H9 (cell line): ENCODE measurements at regions not wholly inside any gene's neighbourhood (a gene's known extent, or its start where the extent isn't known, plus 50 kb on each side); places are given as distances from the start of the nearest gene placed in this dataset.

ENCODE experiments used
- DNase-seq: peaks from one replicate; pipeline ENCODE4 v3.0.0-alpha.2; 2017
- H2AFZ ChIP-seq: one replicate; pipeline ENCODE4 v1.6.1; 2013; ENCODE audit warnings: mild to moderate bottlenecking, low read length, control low read depth, moderate library complexity
- H2AK5ac ChIP-seq: 2 replicates; pipeline ENCODE4 v1.6.1; 2013; ENCODE audit warnings: low read length, control low read depth, mixed read lengths; ENCODE audit not compliant: insufficient read length
- H2BK120ac ChIP-seq: one replicate; pipeline ENCODE4 v1.6.1; 2013; ENCODE audit warnings: low read depth, mild to moderate bottlenecking, low read length, control low read depth, inconsistent platforms; ENCODE audit not compliant: poor library complexity, severe bottlenecking
- H2BK12ac ChIP-seq: 2 replicates; pipeline ENCODE4 v1.6.1; 2013; ENCODE audit warnings: low read length, control low read depth, mixed read lengths, low read depth; ENCODE audit not compliant: insufficient read length
- H2BK15ac ChIP-seq: 2 replicates; pipeline ENCODE4 v1.6.1; 2013; ENCODE audit warnings: low read depth, low read length, control low read depth
- H2BK20ac ChIP-seq: one replicate; pipeline ENCODE4 v1.6.1; 2013; ENCODE audit warnings: low read depth, mild to moderate bottlenecking, low read length, control low read depth, inconsistent platforms; ENCODE audit not compliant: poor library complexity, severe bottlenecking
- H2BK5ac ChIP-seq: 2 replicates; pipeline ENCODE4 v1.6.1; 2013; ENCODE audit warnings: low read length, control low read depth, mixed read lengths; ENCODE audit not compliant: insufficient read length
- H3K14ac ChIP-seq: 2 replicates; pipeline ENCODE4 v1.6.1; 2013; ENCODE audit warnings: low read length, control low read depth; ENCODE audit not compliant: insufficient read depth
- H3K18ac ChIP-seq: 2 replicates; pipeline ENCODE4 v1.6.1; 2013; ENCODE audit warnings: low read depth, mild to moderate bottlenecking, mixed read lengths, low read length, control low read depth; ENCODE audit not compliant: insufficient read length
- H3K23ac ChIP-seq: 2 replicates; pipeline ENCODE4 v1.6.1; 2013; ENCODE audit warnings: low read length, control low read depth, mixed read lengths, low read depth; ENCODE audit not compliant: insufficient read length
- H3K23me2 ChIP-seq: 2 replicates; pipeline ENCODE4 v1.6.1; 2013; ENCODE audit warnings: low read depth, mild to moderate bottlenecking, mixed read lengths, low read length, control low read depth; ENCODE audit not compliant: insufficient read length, poor library complexity, severe bottlenecking
- H3K27ac ChIP-seq: 2 replicates; pipeline ENCODE4 v1.5.1; 2013; ENCODE audit warnings: low read length, control low read depth, mixed read lengths, low read depth; ENCODE audit not compliant: insufficient read length
- H3K27me3 ChIP-seq: 2 replicates; pipeline ENCODE4 v1.6.1; 2013; ENCODE audit warnings: low read length, control low read depth, inconsistent platforms; ENCODE audit not compliant: insufficient read depth
- H3K4ac ChIP-seq: 2 replicates; pipeline ENCODE4 v1.6.1; 2013; ENCODE audit warnings: low read depth, mild to moderate bottlenecking, control low read depth, inconsistent platforms, low read length, moderate library complexity
- H3K4me1 ChIP-seq: 2 replicates; pipeline ENCODE4 v1.6.1; 2013; ENCODE audit warnings: low read length, control low read depth, inconsistent platforms; ENCODE audit not compliant: insufficient read depth
- H3K4me2 ChIP-seq: 2 replicates; pipeline ENCODE4 v1.6.1; 2013; ENCODE audit warnings: low read length, control low read depth, mixed read lengths; ENCODE audit not compliant: insufficient read length, insufficient read depth
- H3K56ac ChIP-seq: 2 replicates; pipeline ENCODE4 v1.6.1; 2013; ENCODE audit warnings: low read depth, mild to moderate bottlenecking, mixed read lengths, low read length, control low read depth; ENCODE audit not compliant: insufficient read length
- H3K79me1 ChIP-seq: 2 replicates; pipeline ENCODE4 v1.6.1; 2013; ENCODE audit warnings: low read depth, mild to moderate bottlenecking, moderate library complexity, low read length, control low read depth, inconsistent platforms; ENCODE audit not compliant: insufficient read depth, poor library complexity, severe bottlenecking
- H3K79me2 ChIP-seq: 2 replicates; pipeline ENCODE4 v1.6.1; 2013; ENCODE audit warnings: low read length, control low read depth, inconsistent platforms; ENCODE audit not compliant: insufficient read depth
- H3K9ac ChIP-seq: 2 replicates; pipeline ENCODE4 v1.6.1; 2013; ENCODE audit warnings: low read length, control low read depth, mixed read lengths; ENCODE audit not compliant: insufficient read length; ENCODE audit errors: extremely low read depth
- H3K9me3 ChIP-seq: one replicate; pipeline ENCODE4 v1.6.1; 2013; ENCODE audit warnings: low read depth, low read length, inconsistent platforms; ENCODE audit not compliant: control insufficient read depth
- H3T11ph ChIP-seq: one replicate; pipeline ENCODE4 v1.6.1; 2013; ENCODE audit warnings: mild to moderate bottlenecking, low read length, control low read depth, inconsistent platforms
- H4K20me1 ChIP-seq: one replicate; pipeline ENCODE4 v1.6.1; 2013; ENCODE audit not compliant: control insufficient read depth, insufficient read length, insufficient read depth
- H4K5ac ChIP-seq: 2 replicates; pipeline ENCODE4 v1.6.1; 2013; ENCODE audit warnings: low read depth, mild to moderate bottlenecking, mixed read lengths, low read length, control low read depth; ENCODE audit not compliant: insufficient read length
- H4K8ac ChIP-seq: replicated peaks from 2 replicates; pipeline ENCODE4 v1.6.1; 2013; ENCODE audit warnings: low read length, control low read depth, mixed read lengths, low read depth; ENCODE audit not compliant: insufficient read length
- H4K91ac ChIP-seq: 2 replicates; pipeline ENCODE4 v1.6.1; 2013; ENCODE audit warnings: low read depth, mild to moderate bottlenecking, moderate library complexity, mixed read lengths, low read length, control low read depth; ENCODE audit not compliant: insufficient read length
- H3K27ac Mint-ChIP-seq, 3 experiments: 2 replicates in 2 of 3; 3 replicates in 1 of 3; pipeline ENCODE4 v1.8.0; 2020 to 2021; ENCODE audit warnings: mixed read lengths in 3 of 3, mild to moderate bottlenecking in 1 of 3, moderate library complexity in 1 of 3
- H3K27me3 Mint-ChIP-seq: 2 replicates; pipeline ENCODE4 v1.8.0; 2021; ENCODE audit warnings: low read depth, mild to moderate bottlenecking, moderate library complexity, mixed read lengths
- H3K36me3 Mint-ChIP-seq, 3 experiments: 2 replicates in 2 of 3; 3 replicates in 1 of 3; pipeline ENCODE4 v1.8.0; 2020 to 2021; ENCODE audit warnings: low read depth in 3 of 3, mixed read lengths in 3 of 3; ENCODE audit not compliant: insufficient read depth in 1 of 3
- H3K4me1 Mint-ChIP-seq, 2 experiments: 2 replicates each; pipeline ENCODE4 v1.8.0; 2020; ENCODE audit warnings: mixed read lengths in 2 of 2
- H3K4me3 Mint-ChIP-seq, 2 experiments: 2 replicates in 1 of 2; 3 replicates in 1 of 2; pipeline ENCODE4 v1.8.0; 2020 to 2021; ENCODE audit warnings: mild to moderate bottlenecking in 2 of 2, mixed read lengths in 2 of 2, moderate library complexity in 1 of 2
- H3K9me3 Mint-ChIP-seq, 2 experiments: 2 replicates in 1 of 2; 3 replicates in 1 of 2; pipeline ENCODE4 v1.8.0; 2020; ENCODE audit warnings: mild to moderate bottlenecking in 2 of 2, mixed read lengths in 2 of 2, moderate library complexity in 1 of 2
- CTCF ChIP-seq: fragments of 200-600 bp; sonication (generic); conservative IDR thresholded peaks from 3 replicates; pipeline ENCODE4 v1.8.0; 2021; ENCODE audit warnings: antibody characterized with exemption, mild to moderate bottlenecking
- WGBS: extraction: QIAGEN DNeasy Blood & Tissue Kit; methylation state at CpG from one replicate; pipeline ENCODE4 v1.1.7; 2013; ENCODE audit warnings: missing lambda C conversion rate, low lambda C conversion rate, mixed read lengths; ENCODE audit not compliant: insufficient read length; ENCODE audit errors: extremely low coverage; 5-methylcytosine and 5-hydroxymethylcytosine counted together

GRCh38 chr5:21237461-21237860 lies 1249.5 kb upstream of the CDH18 start:
- Histone ChIP-seq H3K27ac (no peak overlapping the region), H3K9me3 (no peaks in the 10 kb centered on the region), H3K23me2 (no peaks in the 10 kb centered on the region), H3K79me1 (no peaks in the 10 kb centered on the region), H3K9ac (no peak overlapping the region), H4K8ac (no peak overlapping the region), H3K4me1 (no peaks in the 10 kb centered on the region), H2BK20ac (no peak overlapping the region), H3T11ph (no peak overlapping the region), H3K18ac (no peak overlapping the region), H3K56ac (no peak overlapping the region), H3K27me3 (no peaks in the 10 kb centered on the region), H3K14ac (no peak overlapping the region), H2BK120ac (no peak overlapping the region), H2AK5ac (no peak overlapping the region), H3K23ac (no peak overlapping the region), H2BK15ac (no peak overlapping the region), H4K91ac (no peak overlapping the region), H2AFZ (no peak overlapping the region), H4K5ac (no peak overlapping the region), H3K4me2 (no peak overlapping the region), H2BK12ac (no peak overlapping the region), H4K20me1 (no peaks in the 10 kb centered on the region), H3K4ac (no peak overlapping the region), H3K79me2 (no peaks in the 10 kb centered on the region), H2BK5ac (no peak overlapping the region)
- DNase-seq, result no peak
- Mint-ChIP-seq H3K36me3 (no peaks in the 10 kb centered on the region), H3K4me3 (no peak overlapping the region), H3K4me1 (no peaks in the 10 kb centered on the region), H3K27ac (no peak overlapping the region), H3K9me3 (no peaks in the 10 kb centered on the region), H3K27me3 (no peaks in the 10 kb centered on the region)
- no CpG with 5 or more reads among the region's 1 CpG for WGBS
- TF ChIP-seq CTCF, result no peak
